ENCODE measurements at regions not wholly inside any gene's neighbourhood (a gene's known extent, or its start where the extent isn't known, plus 50 kb on each side); places are given as distances from the start of the nearest gene placed in this dataset.

DNA sequence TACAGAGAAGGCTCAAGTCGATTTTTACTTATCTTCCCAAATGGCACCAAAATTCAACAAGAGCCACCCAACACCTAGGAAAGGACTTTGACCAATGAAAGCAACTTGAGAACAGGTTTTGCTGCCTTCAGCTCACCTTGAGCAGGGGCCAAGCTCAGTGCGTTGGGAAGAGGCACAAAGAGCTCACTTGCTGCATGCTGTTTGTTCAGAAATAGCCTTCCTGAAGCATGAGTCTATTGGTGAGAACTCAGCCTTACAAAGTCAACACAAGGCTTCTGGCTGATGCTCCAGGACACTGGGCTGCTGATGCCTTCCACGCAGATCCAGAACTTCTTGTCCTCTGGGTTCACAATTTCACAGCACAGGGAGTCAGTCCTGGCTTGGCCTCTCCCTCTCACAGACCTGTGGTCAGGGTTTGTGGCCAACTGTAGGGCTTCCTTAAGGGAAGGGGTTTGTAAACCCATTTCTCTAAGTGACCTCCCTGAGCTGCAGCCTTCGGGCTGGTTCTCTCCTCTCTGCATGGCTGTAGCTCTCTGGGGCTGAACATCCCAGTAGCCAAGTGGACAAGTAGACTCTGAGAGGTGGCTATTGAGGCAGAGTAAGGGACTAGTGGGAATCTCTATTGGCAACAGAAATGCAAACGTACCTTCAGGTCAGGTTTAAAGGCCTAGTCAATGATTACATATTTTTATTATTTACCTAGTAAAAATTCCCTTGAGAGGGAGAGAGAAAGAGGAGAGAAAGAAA, 124.7 kb upstream of the GATA6 start:
- TF ChIP-seq, protein P1, sequence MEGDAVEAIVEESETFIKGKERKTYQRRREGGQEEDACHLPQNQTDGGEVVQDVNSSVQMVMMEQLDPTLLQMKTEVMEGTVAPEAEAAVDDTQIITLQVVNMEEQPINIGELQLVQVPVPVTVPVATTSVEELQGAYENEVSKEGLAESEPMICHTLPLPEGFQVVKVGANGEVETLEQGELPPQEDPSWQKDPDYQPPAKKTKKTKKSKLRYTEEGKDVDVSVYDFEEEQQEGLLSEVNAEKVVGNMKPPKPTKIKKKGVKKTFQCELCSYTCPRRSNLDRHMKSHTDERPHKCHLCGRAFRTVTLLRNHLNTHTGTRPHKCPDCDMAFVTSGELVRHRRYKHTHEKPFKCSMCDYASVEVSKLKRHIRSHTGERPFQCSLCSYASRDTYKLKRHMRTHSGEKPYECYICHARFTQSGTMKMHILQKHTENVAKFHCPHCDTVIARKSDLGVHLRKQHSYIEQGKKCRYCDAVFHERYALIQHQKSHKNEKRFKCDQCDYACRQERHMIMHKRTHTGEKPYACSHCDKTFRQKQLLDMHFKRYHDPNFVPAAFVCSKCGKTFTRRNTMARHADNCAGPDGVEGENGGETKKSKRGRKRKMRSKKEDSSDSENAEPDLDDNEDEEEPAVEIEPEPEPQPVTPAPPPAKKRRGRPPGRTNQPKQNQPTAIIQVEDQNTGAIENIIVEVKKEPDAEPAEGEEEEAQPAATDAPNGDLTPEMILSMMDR (IDR thresholded peaks at IDR 0.05; ENCODE audit: insufficient read depth, low read length, poor library complexity, severe bottlenecking), result no peak
- DNase-seq (ENCODE audit: extremely low read depth, insufficient read length), result no peak
- H3K36me3 ChIP-seq (ENCODE audit: control insufficient read depth, insufficient read depth, low read length), result no peaks in the 10 kb centered on the region
- peaks cover 3% of the 10 kb centered on the region for H3K27me3 ChIP-seq (replicated peaks; ENCODE audit: control insufficient read depth, insufficient read depth, low read length)
- no peak overlapping the region for H3K4me3 ChIP-seq (replicated peaks; ENCODE audit: low read depth, low read length)

DNA sequence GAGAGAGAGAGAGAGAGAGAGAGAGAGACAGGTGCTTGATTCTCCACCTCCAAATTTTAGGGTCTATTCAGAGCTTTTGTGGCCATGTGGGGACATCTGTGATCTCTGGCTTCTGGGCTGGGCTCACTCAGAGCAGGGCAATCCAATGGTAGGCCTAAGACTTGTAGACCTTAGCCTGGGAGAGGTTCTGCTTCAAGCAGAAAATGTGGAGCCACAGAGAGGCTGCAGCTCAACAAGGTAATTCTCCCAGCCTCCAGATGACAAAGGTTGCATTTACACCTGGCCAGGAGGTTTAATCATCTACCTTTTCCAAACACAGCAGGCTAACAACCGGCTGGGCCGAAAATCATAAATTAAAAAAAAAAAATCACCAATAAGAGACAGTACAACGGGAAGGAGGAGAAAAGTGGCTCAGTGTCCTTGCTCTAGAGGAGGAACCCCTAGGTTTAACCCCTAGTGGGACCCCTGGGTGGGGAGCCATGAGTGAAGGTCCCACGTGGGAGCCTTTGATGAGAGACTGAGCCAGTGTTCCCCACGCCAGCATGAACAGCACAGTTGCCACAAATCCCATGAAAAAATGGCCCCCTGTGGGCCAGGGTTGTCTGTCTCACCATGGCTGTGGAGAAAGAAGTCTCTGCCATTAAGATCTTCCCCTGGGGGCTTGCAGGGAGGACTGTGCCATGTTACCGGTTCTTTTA, 124.0 kb upstream of the GATA6 start:
- H3K4me3 ChIP-seq (replicated peaks; ENCODE audit: low read depth, low read length), result no peak overlapping the region
- DNase-seq (ENCODE audit: extremely low read depth, insufficient read length), result no peak
- peaks cover 3% of the 10 kb centered on the region for H3K27me3 ChIP-seq (replicated peaks; ENCODE audit: control insufficient read depth, insufficient read depth, low read length)
- H3K36me3 ChIP-seq (ENCODE audit: control insufficient read depth, insufficient read depth, low read length), result no peaks in the 10 kb centered on the region
- TF ChIP-seq, protein P1 (IDR thresholded peaks at IDR 0.05; ENCODE audit: insufficient read depth, low read length, poor library complexity, severe bottlenecking), result no peak

DNA sequence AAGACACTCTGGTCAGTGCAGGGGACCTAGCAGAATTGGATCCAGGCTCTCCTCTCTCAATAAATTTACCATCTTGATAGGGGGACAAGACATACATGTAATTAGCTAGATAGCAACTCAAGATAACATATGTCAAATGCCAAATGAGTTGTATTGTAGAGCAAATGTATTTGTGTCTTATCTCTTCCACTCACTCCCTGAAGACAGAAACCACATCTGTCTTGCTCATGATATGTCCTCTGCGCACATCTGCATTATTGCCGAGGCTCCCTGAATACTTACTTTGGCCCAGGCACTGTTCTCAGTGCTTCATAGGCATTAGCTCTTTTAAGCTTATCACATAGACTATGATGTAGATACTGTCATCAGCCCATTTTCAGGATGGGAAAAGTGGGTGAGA, 122.9 kb upstream of the GATA6 start:
- no peak for DNase-seq (ENCODE audit: extremely low read depth, insufficient read length)
- TF ChIP-seq, protein P1 (IDR thresholded peaks at IDR 0.05; ENCODE audit: insufficient read depth, low read length, poor library complexity, severe bottlenecking), result no peak
- Histone ChIP-seq H3K27me3 (replicated peaks; ENCODE audit: control insufficient read depth, insufficient read depth, low read length) (peaks cover 3% of the 10 kb centered on the region), H3K36me3 (ENCODE audit: control insufficient read depth, insufficient read depth, low read length) (no peaks in the 10 kb centered on the region), H3K4me3 (replicated peaks; ENCODE audit: low read depth, low read length) (no peak overlapping the region)

DNA sequence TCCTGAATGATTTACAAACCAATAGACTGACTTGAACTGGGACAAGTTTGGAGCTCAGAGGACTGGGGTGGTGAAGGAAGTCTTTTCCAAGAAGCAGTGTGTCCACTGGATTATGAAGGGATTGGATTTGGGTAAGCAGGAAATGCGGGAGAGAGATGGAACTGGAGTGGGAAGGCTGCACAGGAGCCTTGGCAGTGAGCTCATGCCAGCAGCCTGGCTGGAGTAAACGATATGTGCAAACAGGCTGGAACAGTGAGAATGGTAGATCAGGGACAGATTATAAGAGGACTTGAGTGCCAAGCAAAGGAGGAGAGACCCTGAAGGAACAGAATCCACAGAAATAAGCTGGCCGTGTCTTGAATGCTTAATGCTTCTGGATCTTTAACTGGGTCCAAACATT, 121.9 kb upstream of the GATA6 start:
- DNase-seq (ENCODE audit: extremely low read depth, insufficient read length), result no peak
- Histone ChIP-seq H3K4me3 (replicated peaks; ENCODE audit: low read depth, low read length) (no peak overlapping the region), H3K27me3 (replicated peaks; ENCODE audit: control insufficient read depth, insufficient read depth, low read length) (peaks cover 3% of the 10 kb centered on the region), H3K36me3 (ENCODE audit: control insufficient read depth, insufficient read depth, low read length) (no peaks in the 10 kb centered on the region)
- TF ChIP-seq, protein P1 (IDR thresholded peaks at IDR 0.05; ENCODE audit: insufficient read depth, low read length, poor library complexity, severe bottlenecking), result no peak

DNA sequence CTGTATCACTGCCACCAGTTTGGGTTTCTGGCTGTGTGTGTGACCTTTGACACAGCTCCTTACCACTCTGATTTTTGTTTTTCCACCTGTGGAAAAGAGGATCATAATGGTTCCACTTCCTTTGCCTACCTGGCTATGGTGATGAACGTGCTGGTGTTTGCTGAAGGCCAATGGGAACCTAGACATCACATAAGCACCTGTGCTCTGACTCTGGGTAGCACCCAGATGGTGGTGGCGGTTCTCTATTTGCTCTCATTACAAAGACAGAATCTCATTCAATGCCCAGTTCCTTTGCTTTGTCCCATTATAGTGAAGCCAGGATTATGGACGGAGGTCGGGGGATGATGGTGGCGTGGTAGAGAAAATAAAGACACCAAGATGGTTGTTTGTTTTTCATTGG, 121.2 kb upstream of the GATA6 start:
- H3K36me3 ChIP-seq (ENCODE audit: control insufficient read depth, insufficient read depth, low read length), result no peaks in the 10 kb centered on the region
- peaks cover 3% of the 10 kb centered on the region for H3K27me3 ChIP-seq (replicated peaks; ENCODE audit: control insufficient read depth, insufficient read depth, low read length)
- DNase-seq (ENCODE audit: extremely low read depth, insufficient read length), result no peak
- TF ChIP-seq, protein P1 (IDR thresholded peaks at IDR 0.05; ENCODE audit: insufficient read depth, low read length, poor library complexity, severe bottlenecking), result no peak
- no peak overlapping the region for H3K4me3 ChIP-seq (replicated peaks; ENCODE audit: low read depth, low read length)

Data from GM06990 (cell line).